Ramos (cell line): ENCODE measurements at regions not wholly inside any gene's neighbourhood (a gene's known extent, or its start where the extent isn't known, plus 50 kb on each side); places are given as distances from the start of the nearest gene placed in this dataset.

Experiments used
- in situ Hi-C: fragments of 300-500 bp; cut with MboI; formaldehyde crosslinking; loops from one replicate; pipeline ENCODE4 v1.14.3; 2022; ENCODE audit warnings: low sequenced_read_pairs; ENCODE audit not compliant: unreplicated experiment

DNA sequence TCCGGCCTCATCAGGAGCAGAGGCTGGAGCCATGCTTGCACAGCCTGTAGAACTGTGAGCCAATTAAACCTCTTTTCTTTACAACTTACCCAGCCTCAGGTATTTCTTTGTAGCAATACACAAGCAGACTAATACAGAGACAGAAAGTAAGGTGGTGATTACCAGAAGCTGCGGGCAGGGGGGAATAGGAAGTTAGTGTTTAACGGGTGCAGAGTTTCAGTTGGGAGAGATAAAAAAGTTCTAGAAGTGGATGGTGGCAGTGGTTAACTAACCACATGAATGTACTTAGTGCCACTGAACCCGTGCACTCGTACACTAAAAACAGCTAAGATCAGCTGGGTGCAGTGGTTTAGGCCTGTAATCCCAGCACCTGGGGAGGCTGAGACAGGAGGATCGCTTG, 80.4 kb upstream of the TARDBP start:
- in situ Hi-C loops: no loop called here

GRCh38 chr1:10934150-10934818, 78.2 kb upstream of the TARDBP start:
- in situ Hi-C loops: no loop called here

DNA sequence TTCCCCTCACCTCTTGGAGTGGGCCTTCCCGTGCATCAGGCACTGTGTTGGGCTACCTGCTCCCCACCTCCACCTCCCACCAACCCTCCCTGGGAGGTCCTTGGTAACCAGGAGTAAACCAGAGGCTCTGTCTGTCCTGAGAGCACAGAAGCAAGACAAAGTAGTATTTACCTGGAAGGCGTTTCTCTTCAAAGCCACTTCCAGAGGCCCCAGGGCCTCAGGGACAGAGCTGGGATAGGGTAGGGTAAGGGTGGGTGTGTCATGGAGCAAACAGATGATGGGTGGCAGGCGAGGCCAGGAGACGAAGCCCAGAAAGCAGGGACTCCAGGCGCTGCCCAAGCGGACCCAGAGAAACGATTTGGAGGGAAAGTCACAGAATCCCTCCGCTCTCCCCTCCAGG, 77.2 kb upstream of the TARDBP start:
- in situ Hi-C loops: no loop called here

- in situ Hi-C loops: no loop called here
These were observed 76.7 kb upstream of the TARDBP start for GRCh38 chr1:10935724-10936123.

- in situ Hi-C loops: no loop called here
These were observed 75.2 kb upstream of the TARDBP start for GRCh38 chr1:10936998-10937901.

DNA sequence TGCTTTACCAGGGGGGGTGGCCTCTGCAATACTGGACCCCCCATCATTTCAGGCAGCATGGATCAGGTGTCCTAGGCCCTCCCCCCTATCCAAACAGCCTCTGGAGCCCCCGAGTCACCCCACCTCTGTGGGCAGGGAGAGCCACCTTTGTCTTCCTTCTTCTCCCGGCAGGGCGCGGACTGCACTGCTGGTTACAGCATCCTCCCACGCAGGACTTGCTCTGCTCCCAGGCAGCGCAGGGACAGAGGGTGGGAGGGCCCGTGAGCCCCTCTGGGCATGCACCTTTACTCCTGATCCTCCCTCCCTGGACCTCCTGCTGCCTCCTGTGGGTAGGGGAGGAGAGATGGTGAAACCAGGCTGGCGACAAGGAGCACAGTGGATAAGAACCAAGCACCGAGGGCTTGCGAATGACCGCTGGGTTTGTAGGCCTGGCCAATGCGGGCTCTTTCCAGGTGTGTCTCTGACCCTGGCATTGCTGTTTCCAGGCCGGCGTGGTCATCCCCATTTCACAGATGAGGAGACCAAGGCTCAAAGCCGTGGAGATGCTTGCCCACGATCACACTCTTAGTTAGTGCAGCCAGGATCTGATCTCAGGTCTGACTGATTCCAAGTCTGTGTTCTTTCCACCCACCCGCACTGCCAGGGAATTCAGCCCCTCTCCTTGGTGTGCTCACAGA, 73.6 kb upstream of the TARDBP start:
- in situ Hi-C loops: no loop called here

DNA sequence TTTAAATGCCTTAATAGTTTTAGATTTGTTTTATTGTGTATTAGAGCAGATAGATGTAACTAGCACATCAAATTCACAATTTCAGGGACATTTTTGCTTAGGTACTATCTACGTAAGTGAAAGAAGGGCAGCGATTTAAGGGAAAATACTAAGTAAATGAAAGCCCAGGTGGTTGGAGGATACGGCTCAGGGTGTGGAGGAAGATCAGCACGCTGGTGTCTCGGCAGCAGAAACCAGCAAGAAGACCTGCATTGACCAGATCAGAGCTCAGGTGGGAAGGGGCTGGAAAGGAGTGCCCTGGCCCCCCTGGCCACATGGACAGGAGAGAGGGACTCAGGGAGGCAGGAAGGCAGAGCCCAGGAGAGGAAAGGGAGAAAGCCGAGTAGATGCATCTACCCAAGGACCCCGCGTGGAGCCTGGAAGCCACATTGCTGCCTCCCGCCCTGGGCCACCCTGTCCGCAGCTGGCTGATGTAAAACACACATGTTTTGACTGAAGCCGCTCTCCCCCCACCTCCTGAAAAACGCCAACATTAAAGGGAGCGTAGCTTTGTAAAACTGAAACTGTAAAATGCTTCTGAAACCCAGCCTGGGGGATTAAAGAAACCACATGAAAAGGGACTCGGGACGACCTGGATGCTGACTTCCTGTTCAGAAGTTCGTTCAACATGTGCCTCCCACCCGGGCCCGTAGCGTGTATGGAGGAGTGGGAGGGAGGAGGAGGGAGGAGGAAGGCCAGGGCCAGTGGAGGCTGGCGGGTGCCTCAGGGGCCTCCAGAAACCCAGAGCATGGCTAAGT, 72.6 kb upstream of the TARDBP start:
- in situ Hi-C loops: no loop called here

GRCh38 chr1:10940451-10940804, 72.0 kb upstream of the TARDBP start:
- in situ Hi-C loops: no loop called here

DNA sequence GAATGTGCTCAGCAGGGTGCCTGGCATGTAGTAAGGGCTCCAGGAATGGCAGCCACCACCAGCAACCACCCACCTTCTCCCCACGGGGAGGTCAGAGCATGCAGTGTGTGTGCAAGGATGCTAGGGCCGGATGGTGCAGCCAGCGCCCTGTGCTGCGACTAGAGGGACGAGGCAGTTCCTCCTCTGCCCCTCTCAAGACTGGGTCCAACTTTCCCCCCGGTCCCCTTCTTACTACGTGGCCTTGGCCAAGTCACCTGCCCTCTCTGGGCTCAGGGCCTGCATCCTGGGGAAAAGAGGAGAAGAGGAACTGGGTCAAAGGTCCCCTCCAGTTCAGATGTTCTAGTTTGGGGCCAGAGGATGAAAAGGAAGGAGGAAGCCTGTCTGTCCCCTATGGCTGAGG, 71.6 kb upstream of the TARDBP start:
- in situ Hi-C loops: no loop called here

DNA sequence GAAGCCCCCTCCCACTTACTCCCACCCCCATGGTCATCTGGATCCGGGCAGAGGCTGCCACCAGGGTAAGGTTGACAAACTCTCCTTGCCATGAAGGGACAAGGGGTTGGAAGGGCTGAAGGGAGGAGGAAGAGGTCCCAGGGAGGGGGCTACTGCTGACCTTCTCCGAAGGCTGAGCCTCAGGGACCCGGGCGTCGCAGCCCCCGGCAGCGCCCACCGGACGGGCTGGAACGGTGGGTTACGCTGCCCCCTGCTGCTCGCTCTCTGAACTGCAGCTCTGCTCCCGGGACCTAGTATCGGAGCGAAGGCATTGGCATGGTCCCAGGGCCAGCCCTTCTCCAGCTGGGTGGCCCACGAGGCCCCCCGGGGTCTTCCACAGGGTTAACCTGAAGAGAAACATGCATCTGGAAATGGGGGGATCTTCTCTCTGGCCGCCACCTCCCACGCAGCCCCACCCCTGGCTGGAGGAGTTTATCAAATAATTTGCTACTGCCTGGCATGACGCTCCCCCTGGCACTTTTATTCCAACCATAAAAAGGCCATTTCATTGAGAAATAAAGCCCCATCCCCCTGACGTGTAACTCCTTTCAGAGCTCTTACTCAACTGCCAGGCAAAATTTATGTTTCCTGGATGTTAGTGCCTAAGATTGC, 70.4 kb upstream of the TARDBP start:
- in situ Hi-C loops: no loop called here

DNA sequence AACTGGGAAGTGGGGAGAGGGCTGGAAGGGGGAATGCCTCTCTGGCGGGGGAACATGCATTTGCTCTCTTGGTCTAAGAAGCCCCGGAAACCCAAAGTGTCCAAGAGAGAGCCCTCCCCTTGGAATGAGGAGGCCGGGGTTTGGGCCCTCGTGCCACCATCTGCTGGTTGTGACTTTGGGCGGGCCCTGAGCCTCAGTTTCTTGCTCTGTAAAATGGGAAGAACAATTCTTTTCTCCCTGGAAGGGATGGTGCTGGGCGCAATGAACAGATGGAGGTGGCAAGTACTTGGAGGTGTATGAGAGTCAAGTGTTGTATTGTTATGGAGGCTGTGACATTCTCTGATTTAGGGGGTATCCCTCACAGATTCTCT, 69.9 kb upstream of the TARDBP start:
- in situ Hi-C loops: no loop called here

- in situ Hi-C loops: no loop called here
These were observed 69.4 kb upstream of the TARDBP start for GRCh38 chr1:10943041-10943440.

GRCh38 chr1:10943991-10944730, 68.3 kb upstream of the TARDBP start:
- in situ Hi-C loops: no loop called here

DNA sequence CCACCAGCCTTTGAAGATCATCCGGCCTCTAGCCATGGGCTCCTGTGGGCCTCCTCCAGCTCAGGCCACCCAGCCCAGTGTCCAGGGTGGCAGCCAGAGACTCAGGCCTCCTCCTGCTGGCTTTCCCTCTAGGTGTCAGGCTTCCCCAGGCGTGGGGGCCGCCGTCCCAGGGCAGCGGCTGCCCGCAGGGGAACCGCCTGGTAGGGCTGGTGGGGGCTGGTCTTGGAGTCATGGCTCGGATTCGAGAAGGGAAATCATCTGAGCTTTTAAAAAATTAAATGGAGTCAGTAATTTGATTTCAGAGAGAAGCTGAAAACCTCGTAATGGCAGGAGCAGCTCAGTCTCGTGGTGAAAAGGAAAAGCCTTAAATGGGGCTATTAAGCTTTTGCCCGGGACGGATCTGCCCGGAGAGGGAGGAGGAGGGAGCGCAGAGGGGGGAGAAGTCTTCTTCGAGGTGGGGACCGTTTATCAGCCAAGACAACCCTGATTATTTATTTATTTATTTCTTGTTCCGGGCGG, 66.4 kb upstream of the TARDBP start:
- in situ Hi-C loops: no loop called here

DNA sequence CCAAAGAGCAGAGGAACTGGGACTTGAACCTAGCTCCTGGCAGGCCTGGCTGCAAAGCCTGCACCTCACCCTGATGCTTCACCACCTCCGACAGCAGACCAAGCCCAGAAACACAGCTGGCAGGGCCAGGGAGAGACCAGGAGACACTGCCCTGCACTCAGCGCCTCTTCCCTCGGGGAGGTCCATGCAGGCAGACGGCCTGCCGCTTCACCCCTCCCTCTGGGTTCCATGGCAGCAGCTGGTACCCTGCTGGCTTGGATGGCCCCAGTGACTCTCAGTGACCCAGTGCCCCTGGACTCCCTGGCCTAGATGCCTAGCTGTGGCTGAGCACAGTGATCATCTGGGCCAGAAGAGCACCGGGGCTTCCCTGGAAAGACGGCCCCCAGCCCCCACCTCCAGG, 65.3 kb upstream of the TARDBP start:
- in situ Hi-C loops: no loop called here

GRCh38 chr1:10947691-10948462, 64.6 kb upstream of the TARDBP start:
- in situ Hi-C loops: no loop called here

GRCh38 chr1:10948463-10948775, 64.0 kb upstream of the TARDBP start:
- in situ Hi-C loops: no loop called here

GRCh38 chr1:10950316-10951172, 61.9 kb upstream of the TARDBP start:
- in situ Hi-C loops: no loop called here
